SKM-1 (cell line): ENCODE measurements at regions not wholly inside any gene's neighbourhood (a gene's known extent, or its start where the extent isn't known, plus 50 kb on each side); places are given as distances from the start of the nearest gene placed in this dataset.
A peak's percentile ranks its signal among the peaks of the same experiment; 100 is the strongest.

Experiments used
- DNase-seq: peaks from one replicate; lab custom pipeline; 2025; ENCODE audit not compliant: unreplicated experiment; lab: John Stamatoyannopoulos, UW

DNA sequence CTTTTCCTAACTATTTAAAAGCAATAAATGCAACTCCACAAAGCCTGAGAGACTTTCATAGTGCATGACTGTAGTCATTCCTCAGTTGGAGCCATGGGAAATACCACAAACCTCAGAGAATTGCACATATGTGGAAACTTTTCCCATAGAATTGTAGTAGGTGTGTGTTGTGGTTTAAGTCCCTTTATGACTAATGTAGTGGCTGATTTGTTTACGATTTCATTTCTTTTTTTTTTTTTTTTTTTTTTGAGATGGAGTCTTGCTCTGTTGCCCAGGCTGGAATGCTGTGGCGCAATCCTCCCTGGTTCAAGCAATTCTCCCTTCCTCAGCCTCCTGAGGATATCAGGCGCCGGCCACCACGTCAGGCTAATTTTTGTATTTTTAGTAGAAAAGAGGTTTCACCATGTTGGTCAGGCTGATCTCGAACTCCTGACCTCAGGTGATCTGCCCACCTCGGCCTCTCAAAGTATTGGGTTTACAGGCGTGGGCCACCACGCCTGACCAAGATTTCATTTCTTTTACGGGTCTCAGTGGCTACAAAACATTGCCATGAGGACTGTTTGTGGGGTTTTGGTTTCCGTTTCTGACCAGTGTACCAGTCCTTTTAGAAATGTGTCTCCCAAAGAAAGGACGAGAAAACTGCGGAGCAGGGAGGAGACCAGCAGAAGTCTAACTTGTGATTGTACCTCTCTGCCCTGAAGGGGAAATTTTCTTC, 212.1 kb upstream of the MARCKS start:
- DNase-seq: no peak

GRCh38 chr6:113645576-113645970, 211.6 kb upstream of the MARCKS start:
- DNase-seq: no peak

- DNase-seq: no peak
These were observed 211.2 kb upstream of the MARCKS start for GRCh38 chr6:113645986-113646385.

- no peak for DNase-seq
These were observed 210.4 kb upstream of the MARCKS start for GRCh38 chr6:113646701-113647100.

DNA sequence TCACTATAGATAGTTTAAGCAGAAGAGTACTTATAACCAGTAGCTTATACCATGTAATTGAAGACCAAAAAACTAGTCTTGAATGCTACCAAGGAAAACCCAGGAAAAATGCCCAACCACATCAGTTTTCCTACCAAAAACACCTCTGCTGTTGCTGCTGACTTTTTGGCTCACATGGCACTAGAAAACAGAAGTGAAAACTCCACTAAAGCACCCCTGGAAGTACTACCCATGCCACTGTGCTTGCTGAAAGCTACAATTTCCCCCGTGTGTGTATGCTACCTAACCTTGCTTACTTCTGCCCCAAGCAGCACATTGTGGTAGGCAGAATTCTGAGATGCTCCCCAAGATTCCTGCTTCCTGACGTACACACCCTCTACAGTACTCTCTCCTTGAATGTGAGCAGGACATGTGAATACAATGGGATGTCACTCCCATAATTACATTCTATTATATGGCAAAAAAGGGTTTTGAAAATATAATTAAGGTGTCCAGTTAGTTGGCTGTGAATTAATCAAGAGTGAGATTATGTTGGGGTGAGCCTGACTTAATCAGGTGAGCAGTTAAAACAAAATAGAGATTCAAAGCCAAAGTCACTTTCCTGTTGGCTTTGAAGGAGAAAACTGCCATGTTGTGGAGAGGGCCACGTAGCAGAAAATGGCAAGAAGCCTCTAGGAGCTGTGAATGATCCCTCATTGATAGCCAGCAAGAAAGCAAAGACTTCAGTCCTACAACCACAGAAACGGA, 209.8 kb upstream of the MARCKS start:
- DNase-seq: no peak

GRCh38 chr6:113648698-113649097, 208.4 kb upstream of the MARCKS start:
- DNase-seq: no peak

DNA sequence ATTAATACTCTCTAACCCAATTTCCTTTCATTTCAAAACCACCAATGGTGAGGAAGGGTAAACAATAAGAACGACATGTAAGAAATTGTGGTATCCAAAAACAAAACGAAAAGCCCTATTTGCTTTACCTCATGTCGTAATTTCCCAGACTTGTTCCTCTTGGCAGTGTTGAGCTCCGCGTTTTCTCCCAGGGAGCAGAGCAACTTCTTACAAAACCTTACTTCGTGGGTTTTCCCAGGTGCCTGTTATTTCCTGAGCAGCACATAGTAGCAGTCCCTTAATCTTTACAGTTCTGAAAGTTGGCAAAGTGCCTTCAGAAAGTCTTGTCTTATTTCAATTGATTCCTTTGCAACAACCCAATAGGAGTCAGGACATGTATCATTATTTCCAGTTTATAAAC, 207.9 kb upstream of the MARCKS start:
- peak; percentile 34 for DNase-seq

DNA sequence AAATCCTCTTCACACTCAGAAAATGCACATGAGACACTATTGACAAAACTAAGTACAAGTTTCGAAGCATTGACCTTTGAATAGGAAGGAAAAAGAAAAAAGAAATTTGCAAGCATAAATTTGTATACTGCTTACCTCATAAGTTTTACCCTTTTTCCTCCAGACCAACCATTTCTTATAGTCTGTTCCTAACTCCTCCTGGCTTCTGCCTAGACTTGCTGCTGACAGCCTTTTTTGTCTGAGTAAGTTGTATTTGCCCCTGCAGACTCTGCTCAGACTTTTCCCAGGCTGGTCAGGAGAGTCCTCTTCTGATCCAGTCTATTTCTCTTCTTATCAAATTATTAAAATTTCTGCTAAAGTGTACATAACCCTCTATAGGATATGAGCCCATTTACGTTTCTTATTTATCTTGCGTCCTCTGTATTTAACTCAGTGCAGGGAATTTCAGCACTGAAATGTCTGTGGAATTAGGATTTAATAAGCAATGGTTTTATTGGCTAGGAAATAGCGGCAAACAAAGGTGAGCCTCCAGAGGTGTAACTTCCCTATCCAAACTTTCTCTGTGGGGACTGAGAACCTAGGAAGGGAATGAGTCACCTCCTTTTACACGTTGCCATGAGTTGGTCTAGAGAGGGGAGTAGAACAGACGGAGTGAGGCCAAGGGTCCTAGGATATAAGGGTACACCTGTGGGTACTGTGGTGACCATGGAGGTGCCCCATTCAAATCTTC, 207.1 kb upstream of the MARCKS start:
- no peak for DNase-seq

DNA sequence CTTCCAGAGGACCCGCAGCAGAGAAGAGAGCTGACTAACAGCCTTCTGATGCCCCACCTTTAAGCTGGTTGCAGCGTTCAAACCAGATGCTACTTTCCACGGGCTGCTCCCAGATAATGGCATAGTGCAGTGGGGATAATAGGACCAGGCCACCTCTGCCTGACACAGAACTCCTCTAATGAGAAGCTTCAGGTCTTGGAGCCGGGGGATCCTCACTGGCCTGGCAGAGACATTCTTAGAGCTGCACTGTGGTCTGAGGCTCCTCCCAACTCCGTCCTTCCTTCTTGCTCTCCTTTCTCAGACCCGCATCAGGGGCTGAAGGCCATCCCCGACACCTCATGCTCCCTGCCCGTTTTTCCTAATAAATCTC, 206.6 kb upstream of the MARCKS start:
- no peak for DNase-seq

GRCh38 chr6:113651120-113651519, 206.0 kb upstream of the MARCKS start:
- DNase-seq: no peak

DNA sequence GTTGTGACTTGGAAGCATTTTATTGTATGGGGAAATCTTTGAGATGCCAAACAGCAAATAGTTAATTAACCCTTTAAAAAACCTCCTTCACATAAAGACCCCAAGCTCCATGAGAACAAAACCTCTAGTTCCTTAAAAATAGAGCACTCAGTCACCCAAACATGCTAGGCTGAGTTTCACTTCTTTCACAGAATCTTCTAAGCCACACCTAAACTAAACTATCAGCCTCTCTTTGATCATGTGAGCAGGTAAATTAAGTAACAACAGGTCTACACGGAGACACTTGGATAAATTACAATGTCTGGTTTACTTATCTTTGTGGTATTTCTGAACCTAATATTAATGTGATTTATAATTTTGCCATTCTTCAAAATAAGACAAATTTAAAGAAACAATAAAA, 205.2 kb upstream of the MARCKS start:
- DNase-seq: no peak

DNA sequence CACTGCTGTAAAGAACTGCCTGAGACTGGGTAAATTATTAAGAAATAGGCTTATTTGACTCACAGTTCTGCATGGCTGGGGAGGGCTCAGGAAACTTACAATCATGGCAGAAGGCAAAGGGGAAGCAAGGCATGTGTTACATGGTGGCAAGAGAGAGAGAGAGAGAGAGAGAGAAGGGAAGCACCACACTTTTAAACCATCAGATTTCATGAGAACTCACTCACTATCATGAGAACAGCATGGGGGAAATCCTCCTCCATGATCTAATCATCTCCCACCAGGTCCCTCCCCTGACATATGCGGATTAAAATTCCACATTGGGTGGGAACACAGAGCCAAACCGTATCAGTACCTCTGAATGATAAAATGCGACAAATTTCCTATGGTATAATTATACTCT, 203.9 kb upstream of the MARCKS start:
- DNase-seq: no peak

- no peak for DNase-seq
These were observed 202.7 kb upstream of the MARCKS start for GRCh38 chr6:113654396-113654795.

DNA sequence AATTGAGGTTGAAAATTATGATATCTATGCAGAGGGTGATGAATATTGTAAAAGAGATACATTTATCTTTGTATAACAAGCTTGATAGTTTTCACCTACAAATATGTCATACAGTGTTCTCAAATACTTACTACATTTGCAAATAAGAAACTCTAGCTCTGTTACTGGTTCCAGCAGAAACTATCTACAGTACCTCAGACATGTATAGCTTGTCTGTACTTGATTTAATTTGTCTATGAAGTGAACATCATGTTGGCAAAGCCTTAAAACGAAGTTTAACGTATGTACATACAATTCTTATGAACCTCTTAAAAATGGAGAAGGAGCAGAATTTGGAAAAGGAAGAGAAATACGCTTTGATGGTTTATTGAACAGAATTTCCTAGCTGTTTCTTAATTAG, 201.4 kb upstream of the MARCKS start:
- no peak for DNase-seq

DNA sequence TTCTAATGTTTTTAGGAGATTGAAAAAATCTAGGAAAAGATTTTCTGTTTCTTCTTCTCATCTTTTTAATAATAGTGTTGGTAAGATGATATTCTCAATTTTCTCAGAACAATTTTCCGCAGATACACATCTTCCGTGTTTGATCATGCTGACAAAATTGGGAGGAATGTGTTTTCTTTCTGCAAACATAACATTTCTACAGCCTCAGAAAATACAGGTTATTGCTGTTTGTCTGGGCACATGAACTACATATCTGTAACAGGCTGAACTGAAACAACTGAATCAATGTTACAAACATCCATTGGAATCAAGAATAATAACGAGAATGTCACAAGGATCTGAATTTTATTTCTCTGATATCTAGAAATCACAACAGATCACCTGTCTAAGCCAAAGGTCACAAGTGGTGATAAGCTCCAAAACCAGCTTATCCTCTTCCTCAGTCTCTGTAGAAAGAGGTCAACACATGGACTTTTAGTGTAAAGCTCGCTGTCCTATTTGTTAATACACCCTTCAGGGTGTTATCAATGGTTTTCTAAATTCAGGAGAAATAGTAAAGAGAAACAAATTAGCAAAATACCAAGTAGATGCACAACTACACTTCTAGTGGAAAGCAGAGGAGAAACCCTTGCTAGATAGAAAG, 197.3 kb upstream of the MARCKS start:
- DNase-seq: no peak

GRCh38 chr6:113660819-113661218, 196.3 kb upstream of the MARCKS start:
- DNase-seq: no peak

DNA sequence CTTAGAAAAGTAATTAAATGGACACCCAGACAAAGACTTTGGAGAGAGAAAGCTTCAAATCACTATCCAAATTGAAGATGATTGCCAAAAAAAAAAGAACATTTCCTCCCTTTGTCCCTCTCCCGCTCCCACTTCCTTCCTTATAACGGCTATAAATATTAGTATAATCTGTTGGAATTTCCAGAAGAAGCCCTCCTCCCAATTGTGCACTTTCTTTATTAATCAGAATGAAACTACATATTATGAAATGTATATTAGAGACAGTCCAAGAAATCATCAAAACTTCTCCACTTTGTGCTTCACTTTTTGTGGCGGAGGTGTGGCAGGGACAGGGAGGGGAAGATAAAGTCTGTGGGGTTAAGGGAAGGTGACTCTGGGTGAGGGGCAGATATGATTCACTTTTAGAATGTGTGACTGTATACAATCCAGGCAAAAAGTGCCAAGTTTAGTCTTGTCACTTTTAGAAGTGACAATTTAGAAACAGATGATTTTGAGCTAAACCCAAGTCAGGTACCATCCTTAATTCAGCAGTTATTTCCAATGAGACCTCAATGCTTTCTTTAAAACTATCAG, 195.0 kb upstream of the MARCKS start:
- DNase-seq: no peak

- no peak for DNase-seq
These were observed 194.3 kb upstream of the MARCKS start for GRCh38 chr6:113662688-113663333.

GRCh38 chr6:113664909-113665308, 192.2 kb upstream of the MARCKS start:
- no peak for DNase-seq

DNA sequence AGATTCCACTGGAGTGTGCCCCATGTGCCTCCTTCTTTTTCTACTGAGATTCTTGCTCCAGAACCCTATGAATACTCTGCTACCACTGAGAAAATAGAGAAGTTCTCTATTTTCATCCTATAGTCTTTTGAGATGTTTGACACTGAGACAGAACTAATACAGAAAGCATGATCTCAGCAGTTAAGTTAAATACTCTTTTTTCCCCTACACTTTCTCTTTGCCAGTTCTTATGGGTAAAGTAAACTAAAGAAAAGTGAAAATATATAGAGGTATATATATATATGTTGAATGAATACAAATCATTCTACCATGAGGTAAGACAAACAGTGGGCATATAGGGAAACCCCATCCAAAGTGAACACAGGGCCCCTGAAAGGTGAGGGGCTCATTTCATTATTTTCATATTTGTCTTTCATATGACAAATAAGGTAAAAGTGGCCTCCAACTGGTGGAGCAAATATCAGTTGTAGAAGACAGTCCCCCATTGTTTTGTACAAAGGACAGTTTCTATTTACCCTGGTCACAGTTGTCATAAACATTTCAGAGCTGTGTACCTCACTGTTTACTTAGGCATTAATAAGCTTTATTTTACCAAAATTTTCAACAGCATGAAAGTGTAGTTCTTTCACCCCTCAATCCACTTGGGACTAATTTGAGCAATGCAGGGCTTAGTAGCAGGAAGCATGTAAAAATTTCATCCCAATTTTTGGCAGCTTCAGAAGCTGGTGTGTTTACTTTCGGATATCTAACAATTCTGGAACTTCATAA, 188.3 kb upstream of the MARCKS start:
- DNase-seq: no peak
